GM21529 (cell line): ENCODE measurements at regions not wholly inside any gene's neighbourhood (a gene's known extent, or its start where the extent isn't known, plus 50 kb on each side); places are given as distances from the start of the nearest gene placed in this dataset.
"Not testable (repeated sequence)": the region's sequence is repeated elsewhere in the genome, so short reads cannot be mapped to it uniquely, and the experiment has no call there.

ENCODE experiments used
- ATAC-seq: cut with Tn5 transposase; IDR thresholded peaks from one replicate; pipeline ENCODE4 v1.9.1; 2021; ENCODE audit not compliant: unreplicated experiment

GRCh38 chr17:72385475-72385874 is 264.7 kb downstream of the SOX9 start:
- ATAC-seq = no peak

- ATAC-seq = not testable (repeated sequence)
Measured at GRCh38 chr17:72386173-72386572, 265.4 kb downstream of the SOX9 start.

GRCh38 chr17:72386619-72387237 is 265.9 kb downstream of the SOX9 start:
- no peak for ATAC-seq

- no peak for ATAC-seq
Measured at GRCh38 chr17:72387487-72387886, 266.7 kb downstream of the SOX9 start.

GRCh38 chr17:72387969-72388368 is 267.1 kb downstream of the SOX9 start:
- no peak for ATAC-seq

GRCh38 chr17:72388765-72389473 is 268.1 kb downstream of the SOX9 start:
- peak; percentile 58 for ATAC-seq

GRCh38 chr17:72390675-72391508 is 270.1 kb downstream of the SOX9 start:
- ATAC-seq = no peak

GRCh38 chr17:72392056-72393010 is 271.5 kb downstream of the SOX9 start:
- peak; percentile 55 for ATAC-seq

- no peak for ATAC-seq
Measured at GRCh38 chr17:72393553-72393952, 272.7 kb downstream of the SOX9 start.

- no peak for ATAC-seq
Measured at GRCh38 chr17:72394531-72394930, 273.7 kb downstream of the SOX9 start.

GRCh38 chr17:72396121-72396520 is 275.3 kb downstream of the SOX9 start:
- ATAC-seq = no peak

GRCh38 chr17:72397223-72397667 is 276.4 kb downstream of the SOX9 start:
- ATAC-seq = no peak

GRCh38 chr17:72397687-72398086 is 276.9 kb downstream of the SOX9 start:
- no peak for ATAC-seq

GRCh38 chr17:72399023-72399607 is 278.3 kb downstream of the SOX9 start:
- no peak for ATAC-seq

- ATAC-seq = no peak
Measured at GRCh38 chr17:72399608-72400487, 279.0 kb downstream of the SOX9 start.

- no peak for ATAC-seq
Measured at GRCh38 chr17:72400488-72400827, 279.6 kb downstream of the SOX9 start.

GRCh38 chr17:72400863-72401262 is 280.0 kb downstream of the SOX9 start:
- ATAC-seq = no peak

- no peak for ATAC-seq
Measured at GRCh38 chr17:72401883-72402726, 281.3 kb downstream of the SOX9 start.
